ENCODE measurements at regions not wholly inside any gene's neighbourhood (a gene's known extent, or its start where the extent isn't known, plus 50 kb on each side); places are given as distances from the start of the nearest gene placed in this dataset.

DNA sequence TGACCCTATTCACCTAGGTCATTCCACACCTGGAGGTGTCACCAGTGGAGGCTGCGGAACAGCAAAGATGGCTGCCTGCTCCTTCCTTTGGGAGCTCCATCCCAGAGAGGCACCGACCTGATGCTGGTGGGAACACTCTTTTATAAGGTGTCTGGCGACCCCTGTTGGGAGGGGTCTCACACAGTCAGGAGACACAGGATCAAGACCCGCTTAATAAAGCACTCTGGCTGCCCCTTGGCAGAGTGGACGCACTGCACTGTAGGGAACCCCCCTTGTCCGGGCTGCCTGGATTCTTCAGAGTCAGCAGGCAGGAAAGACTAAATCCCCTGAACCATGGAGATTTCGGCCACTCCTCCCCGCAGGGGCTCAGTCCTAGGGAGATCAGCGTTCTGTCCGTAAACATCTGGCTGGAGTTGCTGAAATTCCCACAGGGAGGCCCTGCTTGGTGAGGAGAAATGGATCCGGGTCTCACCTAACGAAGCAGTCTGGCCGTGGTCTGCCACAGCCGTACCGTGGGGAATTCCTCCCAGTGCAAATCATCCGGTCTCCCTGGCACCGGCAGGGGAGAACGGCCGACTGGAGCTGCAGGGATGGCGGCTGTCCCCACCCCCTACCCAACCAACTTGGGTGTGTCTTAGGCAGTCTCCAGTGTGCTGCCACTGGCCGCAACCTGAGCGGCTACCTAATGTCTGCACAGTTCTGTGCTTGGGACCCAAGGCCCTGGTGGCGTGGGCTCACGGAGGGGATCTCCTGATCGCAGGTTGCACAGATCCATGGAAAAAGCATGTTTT lies 66.1 kb downstream of the LSMEM1 start:
- H3K4me2 ChIP-seq (ENCODE audit: insufficient read depth, low read length), result peak overlapping the region; percentile 32; the same call in 1 of the 2 replicates

More for the DNA sequence above, 66.1 kb downstream of the LSMEM1 start:
- H3K9me3 ChIP-seq (replicated peaks; ENCODE audit: control insufficient read depth, insufficient read depth, low read depth, low read length), result no peaks in the 10 kb centered on the region
- no peak overlapping the region for H3K4me3 ChIP-seq
- peaks cover 0 to 5% of the 10 kb centered on the region in 2 experiments; a peak in 2 of 5 replicates for H3K4me1 ChIP-seq (replicated peaks in 1 of 2; ENCODE audit: control insufficient read depth in 2 of 2, insufficient read depth in 2 of 2, low read length in 2 of 2)
- TF ChIP-seq ZNF436 (CRISPR knock-in tag; IDR thresholded peaks at IDR 0.05), result no peak
- peak in 1 of 2 experiments; percentile 71; a peak in 3 of 4 replicates for TF ChIP-seq RAD21 (CRISPR knock-in tag; conservative IDR thresholded peaks at IDR 0.05 in 1 of 2, IDR thresholded peaks at IDR 0.05 in 1 of 2)
- TF ChIP-seq YY1 (IDR thresholded peaks at IDR 0.05; ENCODE audit: borderline replicate concordance in 1 of 3, control insufficient read depth in 1 of 3, extremely low read depth in 1 of 3, insufficient read depth in 3 of 3, insufficient read length in 1 of 3, insufficient replicate concordance in 2 of 3, low read depth in 1 of 3, low read length in 2 of 3), result peak in 1 of 3 experiments; percentile 25
- TF ChIP-seq KDM2B (CRISPR knock-in tag; IDR thresholded peaks at IDR 0.05), result no peak
- TF ChIP-seq SMC3 (conservative IDR thresholded peaks at IDR 0.05; ENCODE audit: insufficient read depth, low read depth, low read length), result peak; percentile 44; the same call in 1 of the 2 replicates
- TF ChIP-seq, protein P1, sequence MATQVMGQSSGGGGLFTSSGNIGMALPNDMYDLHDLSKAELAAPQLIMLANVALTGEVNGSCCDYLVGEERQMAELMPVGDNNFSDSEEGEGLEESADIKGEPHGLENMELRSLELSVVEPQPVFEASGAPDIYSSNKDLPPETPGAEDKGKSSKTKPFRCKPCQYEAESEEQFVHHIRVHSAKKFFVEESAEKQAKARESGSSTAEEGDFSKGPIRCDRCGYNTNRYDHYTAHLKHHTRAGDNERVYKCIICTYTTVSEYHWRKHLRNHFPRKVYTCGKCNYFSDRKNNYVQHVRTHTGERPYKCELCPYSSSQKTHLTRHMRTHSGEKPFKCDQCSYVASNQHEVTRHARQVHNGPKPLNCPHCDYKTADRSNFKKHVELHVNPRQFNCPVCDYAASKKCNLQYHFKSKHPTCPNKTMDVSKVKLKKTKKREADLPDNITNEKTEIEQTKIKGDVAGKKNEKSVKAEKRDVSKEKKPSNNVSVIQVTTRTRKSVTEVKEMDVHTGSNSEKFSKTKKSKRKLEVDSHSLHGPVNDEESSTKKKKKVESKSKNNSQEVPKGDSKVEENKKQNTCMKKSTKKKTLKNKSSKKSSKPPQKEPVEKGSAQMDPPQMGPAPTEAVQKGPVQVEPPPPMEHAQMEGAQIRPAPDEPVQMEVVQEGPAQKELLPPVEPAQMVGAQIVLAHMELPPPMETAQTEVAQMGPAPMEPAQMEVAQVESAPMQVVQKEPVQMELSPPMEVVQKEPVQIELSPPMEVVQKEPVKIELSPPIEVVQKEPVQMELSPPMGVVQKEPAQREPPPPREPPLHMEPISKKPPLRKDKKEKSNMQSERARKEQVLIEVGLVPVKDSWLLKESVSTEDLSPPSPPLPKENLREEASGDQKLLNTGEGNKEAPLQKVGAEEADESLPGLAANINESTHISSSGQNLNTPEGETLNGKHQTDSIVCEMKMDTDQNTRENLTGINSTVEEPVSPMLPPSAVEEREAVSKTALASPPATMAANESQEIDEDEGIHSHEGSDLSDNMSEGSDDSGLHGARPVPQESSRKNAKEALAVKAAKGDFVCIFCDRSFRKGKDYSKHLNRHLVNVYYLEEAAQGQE (IDR thresholded peaks at IDR 0.05; ENCODE audit: borderline replicate concordance), result peak; percentile 42; the same call in 1 of the 2 replicates
- TF ChIP-seq, protein P1 (CRISPR knock-in tag; IDR thresholded peaks at IDR 0.05; ENCODE audit: low read depth), result no peak
- TF ChIP-seq, protein P2, sequence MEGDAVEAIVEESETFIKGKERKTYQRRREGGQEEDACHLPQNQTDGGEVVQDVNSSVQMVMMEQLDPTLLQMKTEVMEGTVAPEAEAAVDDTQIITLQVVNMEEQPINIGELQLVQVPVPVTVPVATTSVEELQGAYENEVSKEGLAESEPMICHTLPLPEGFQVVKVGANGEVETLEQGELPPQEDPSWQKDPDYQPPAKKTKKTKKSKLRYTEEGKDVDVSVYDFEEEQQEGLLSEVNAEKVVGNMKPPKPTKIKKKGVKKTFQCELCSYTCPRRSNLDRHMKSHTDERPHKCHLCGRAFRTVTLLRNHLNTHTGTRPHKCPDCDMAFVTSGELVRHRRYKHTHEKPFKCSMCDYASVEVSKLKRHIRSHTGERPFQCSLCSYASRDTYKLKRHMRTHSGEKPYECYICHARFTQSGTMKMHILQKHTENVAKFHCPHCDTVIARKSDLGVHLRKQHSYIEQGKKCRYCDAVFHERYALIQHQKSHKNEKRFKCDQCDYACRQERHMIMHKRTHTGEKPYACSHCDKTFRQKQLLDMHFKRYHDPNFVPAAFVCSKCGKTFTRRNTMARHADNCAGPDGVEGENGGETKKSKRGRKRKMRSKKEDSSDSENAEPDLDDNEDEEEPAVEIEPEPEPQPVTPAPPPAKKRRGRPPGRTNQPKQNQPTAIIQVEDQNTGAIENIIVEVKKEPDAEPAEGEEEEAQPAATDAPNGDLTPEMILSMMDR (IDR thresholded peaks at IDR 0.05 in 2 of 3, conservative IDR thresholded peaks at IDR 0.05 in 1 of 3; ENCODE audit: insufficient read depth in 2 of 3, low read depth in 1 of 3, low read length in 3 of 3), result peak; percentile 45 to 73 (median 62)
- WGBS (ENCODE audit: insufficient coverage, low coverage, missing lambda C conversion rate), result 15% methylated on average over 25 of the region's 25 CpGs
- peak overlapping the region in 1 of 2 experiments; percentile 32; a peak in 1 of 4 replicates for H3K9ac ChIP-seq (ENCODE audit: insufficient read depth in 1 of 2, low read depth in 2 of 2, low read length in 2 of 2)
- ChIA-PET POLR2A (interaction anchor here (0.6 to 1.4 kb wide), 3 partner anchors 9 to 239 kb away, joined by 3 to 5 read pairs (median 3); no protein-coding TSS in a partner anchor), CTCF (ENCODE audit: low intra/inter-chr PET ratio) (no interaction called here)
- H3K27ac ChIP-seq (ENCODE audit: extremely low read depth, low read depth, low read length), result no peak overlapping the region
- H3K36me3 ChIP-seq (ENCODE audit: control insufficient read depth, insufficient read depth, low read length), result no peaks in the 10 kb centered on the region
- DNase-seq (ENCODE audit: extremely low read depth in 1 of 4, low spot score in 3 of 4) (peak in 1 of 4 experiments; percentile 70), ATAC-seq (peak; percentile 84), FAIRE-seq (peak; percentile 69)
- peak overlapping the region; percentile 64 for H2AFZ ChIP-seq (ENCODE audit: low read depth, low read length)
- intact Hi-C loops (cut with micrococcal nuclease), result loop anchor here (1.0 to 2.0 kb wide), 3 partner anchors 46 to 796 kb away; partner anchors contain the start of gene LSMEM1
- peaks cover 0 to 10% of the 10 kb centered on the region in 2 experiments; a peak in 3 of 5 replicates for H3K27me3 ChIP-seq (ENCODE audit: control insufficient read depth in 2 of 2, insufficient read depth in 2 of 2, low read length in 2 of 2)
- H4K20me1 ChIP-seq (replicated peaks; ENCODE audit: control insufficient read depth, insufficient read depth, low read length), result no peaks in the 10 kb centered on the region
- no peaks in the 10 kb centered on the region for H3K9me1 ChIP-seq (ENCODE audit: control insufficient read depth, insufficient read depth, low read length)
- BruUV-seq (replicated peaks), result no TSS peak
- H3K79me2 ChIP-seq (ENCODE audit: control insufficient read depth, insufficient read depth, low read length), result no peaks in the 10 kb centered on the region
- in situ Hi-C loops (cut with MboI), result loop anchor here (10.0 kb wide), 1 partner anchor 328 kb away; no protein-coding TSS in a partner anchor
